ENCODE measurements at regions not wholly inside any gene's neighbourhood (a gene's known extent, or its start where the extent isn't known, plus 50 kb on each side); places are given as distances from the start of the nearest gene placed in this dataset.

- no peak overlapping the region for H3K4me2 ChIP-seq (ENCODE audit: control insufficient read depth, extremely low read depth, insufficient read depth, low read depth, low read length)
- peaks cover 5% of the 10 kb centered on the region for H3K4me1 ChIP-seq (ENCODE audit: control insufficient read depth, extremely low read depth, insufficient read depth, low read length)
- no peak overlapping the region for H2AFZ ChIP-seq (ENCODE audit: control insufficient read depth, low read length)
- TF ChIP-seq CTCF (optimal IDR thresholded peaks at IDR 0.05 in 1 of 3, IDR thresholded peaks at IDR 0.05 in 1 of 3, conservative IDR thresholded peaks at IDR 0.05 in 1 of 3; ENCODE audit: extremely low read depth in 1 of 3, insufficient read depth in 2 of 3, low read length in 3 of 3) (no peak), EZH2 (IDR thresholded peaks at IDR 0.05; ENCODE audit: low read length) (no peak)
- no peaks in the 10 kb centered on the region for H3K79me2 ChIP-seq (ENCODE audit: control insufficient read depth, insufficient read depth, low read length)
- no peak overlapping the region for H3K9ac ChIP-seq (ENCODE audit: control insufficient read depth, extremely low read depth, insufficient read depth, low read length)
- no peak for DNase-seq (ENCODE audit: low read depth, low spot score)
- H4K20me1 ChIP-seq (ENCODE audit: control insufficient read depth, extremely low read depth, insufficient read depth, low read length), result no peaks in the 10 kb centered on the region
- FAIRE-seq, result no peak
- dilution Hi-C loops (cut with MboI; ENCODE audit: extremely low pct_ligation_motif_present, low sequenced_read_pairs), result no loop called here
- no peak overlapping the region for H3K4me3 ChIP-seq (ENCODE audit: control insufficient read depth in 2 of 3, extremely low read depth in 1 of 3, insufficient read depth in 2 of 3, low read depth in 1 of 3, low read length in 3 of 3)
- H3K27me3 ChIP-seq (ENCODE audit: control insufficient read depth, extremely low read depth, insufficient read depth, low read length), result no peaks in the 10 kb centered on the region
- no peaks in the 10 kb centered on the region for H3K9me3 ChIP-seq (ENCODE audit: control insufficient read depth, low read depth, low read length)
- H3K27ac ChIP-seq (ENCODE audit: control insufficient read depth, insufficient read depth, low read length), result no peak overlapping the region
- H3K36me3 ChIP-seq (ENCODE audit: control insufficient read depth in 2 of 2, extremely low read depth in 1 of 2, insufficient read depth in 2 of 2, low read length in 2 of 2), result no peaks in the 10 kb centered on the region
- no peaks in the 10 kb centered on the region for H3K9me1 ChIP-seq (ENCODE audit: control insufficient read depth, extremely low read depth, insufficient read depth, low read length)
These were observed 125.7 kb upstream of the CDK1 start for GRCh38 chr10:60652628-60653027.

GRCh38 chr10:60650378-60650800 is 127.9 kb upstream of the CDK1 start:
- no peaks in the 10 kb centered on the region for H4K20me1 ChIP-seq (ENCODE audit: control insufficient read depth, extremely low read depth, insufficient read depth, low read length)
- H3K27me3 ChIP-seq (ENCODE audit: control insufficient read depth, extremely low read depth, insufficient read depth, low read length), result no peaks in the 10 kb centered on the region
- H3K9me3 ChIP-seq (ENCODE audit: control insufficient read depth, low read depth, low read length), result no peaks in the 10 kb centered on the region
- H3K27ac ChIP-seq (ENCODE audit: control insufficient read depth, insufficient read depth, low read length), result no peak overlapping the region
- dilution Hi-C loops (cut with MboI; ENCODE audit: extremely low pct_ligation_motif_present, low sequenced_read_pairs), result no loop called here
- H3K4me1 ChIP-seq (ENCODE audit: control insufficient read depth, extremely low read depth, insufficient read depth, low read length), result peaks cover 5% of the 10 kb centered on the region
- H3K4me3 ChIP-seq (ENCODE audit: control insufficient read depth in 2 of 3, extremely low read depth in 1 of 3, insufficient read depth in 2 of 3, low read depth in 1 of 3, low read length in 3 of 3), result no peak overlapping the region
- H3K9me1 ChIP-seq (ENCODE audit: control insufficient read depth, extremely low read depth, insufficient read depth, low read length), result no peaks in the 10 kb centered on the region
- FAIRE-seq (no peak), DNase-seq (ENCODE audit: low read depth, low spot score) (no peak)
- no peaks in the 10 kb centered on the region for H3K36me3 ChIP-seq (ENCODE audit: control insufficient read depth in 2 of 2, extremely low read depth in 1 of 2, insufficient read depth in 2 of 2, low read length in 2 of 2)
- no peaks in the 10 kb centered on the region for H3K79me2 ChIP-seq (ENCODE audit: control insufficient read depth, insufficient read depth, low read length)
- H3K9ac ChIP-seq (ENCODE audit: control insufficient read depth, extremely low read depth, insufficient read depth, low read length), result no peak overlapping the region
- no peak overlapping the region for H3K4me2 ChIP-seq (ENCODE audit: control insufficient read depth, extremely low read depth, insufficient read depth, low read depth, low read length)
- H2AFZ ChIP-seq (ENCODE audit: control insufficient read depth, low read length), result no peak overlapping the region
- no peak for TF ChIP-seq EZH2 (IDR thresholded peaks at IDR 0.05; ENCODE audit: low read length)
- TF ChIP-seq CTCF (optimal IDR thresholded peaks at IDR 0.05 in 1 of 3, IDR thresholded peaks at IDR 0.05 in 1 of 3, conservative IDR thresholded peaks at IDR 0.05 in 1 of 3; ENCODE audit: extremely low read depth in 1 of 3, insufficient read depth in 2 of 3, low read length in 3 of 3), result no peak
